ENCODE measurements at regions not wholly inside any gene's neighbourhood (a gene's known extent, or its start where the extent isn't known, plus 50 kb on each side); places are given as distances from the start of the nearest gene placed in this dataset.
"Not testable (repeated sequence)": the region's sequence is repeated elsewhere in the genome, so short reads cannot be mapped to it uniquely, and the experiment has no call there.

GRCh38 chr15:66863390-66864085 lies 161.5 kb downstream of the SMAD6 start:
- DNase-seq (ENCODE audit: extremely low spot score, insufficient read length, low read depth) (no peak), FAIRE-seq (no peak)

- no peak for DNase-seq (ENCODE audit: extremely low spot score, insufficient read length, low read depth)
- no peak for FAIRE-seq
Measured at GRCh38 chr15:66864086-66864830, 162.2 kb downstream of the SMAD6 start.

GRCh38 chr15:66864871-66865281 lies 162.8 kb downstream of the SMAD6 start:
- DNase-seq (ENCODE audit: extremely low spot score, insufficient read length, low read depth): no peak
- no peak for FAIRE-seq

GRCh38 chr15:66865622-66866611 lies 163.9 kb downstream of the SMAD6 start:
- DNase-seq (ENCODE audit: extremely low spot score, insufficient read length, low read depth) (peak; percentile 67), FAIRE-seq (peak; percentile 76)

- FAIRE-seq (no peak), DNase-seq (ENCODE audit: extremely low spot score, insufficient read length, low read depth) (no peak)
Measured at GRCh38 chr15:66866656-66867055, 164.6 kb downstream of the SMAD6 start.

GRCh38 chr15:66868918-66869317 lies 166.9 kb downstream of the SMAD6 start:
- no peak for DNase-seq (ENCODE audit: extremely low spot score, insufficient read length, low read depth)
- FAIRE-seq: no peak

- no peak for FAIRE-seq
- DNase-seq (ENCODE audit: extremely low spot score, insufficient read length, low read depth): no peak
Measured at GRCh38 chr15:66870880-66871388, 168.9 kb downstream of the SMAD6 start.

- DNase-seq (ENCODE audit: extremely low spot score, insufficient read length, low read depth) (no peak), FAIRE-seq (no peak)
Measured at GRCh38 chr15:66872405-66872804, 170.4 kb downstream of the SMAD6 start.

- not testable (repeated sequence) for DNase-seq (ENCODE audit: extremely low spot score, insufficient read length, low read depth); FAIRE-seq
Measured at GRCh38 chr15:66873331-66873730, 171.3 kb downstream of the SMAD6 start.

- DNase-seq (ENCODE audit: extremely low spot score, insufficient read length, low read depth): no peak
- no peak for FAIRE-seq
Measured at GRCh38 chr15:66873856-66874255, 171.8 kb downstream of the SMAD6 start.

GRCh38 chr15:66875588-66876420 lies 173.8 kb downstream of the SMAD6 start:
- FAIRE-seq (no peak), DNase-seq (ENCODE audit: extremely low spot score, insufficient read length, low read depth) (no peak)

GRCh38 chr15:66876421-66876730 lies 174.3 kb downstream of the SMAD6 start:
- FAIRE-seq: no peak
- no peak for DNase-seq (ENCODE audit: extremely low spot score, insufficient read length, low read depth)

GRCh38 chr15:66876731-66877476 lies 174.9 kb downstream of the SMAD6 start:
- FAIRE-seq: no peak
- DNase-seq (ENCODE audit: extremely low spot score, insufficient read length, low read depth): no peak

GRCh38 chr15:66877477-66878271 lies 175.6 kb downstream of the SMAD6 start:
- DNase-seq (ENCODE audit: extremely low spot score, insufficient read length, low read depth): no peak
- no peak for FAIRE-seq

GRCh38 chr15:66878761-66879160 lies 176.7 kb downstream of the SMAD6 start:
- FAIRE-seq (no peak), DNase-seq (ENCODE audit: extremely low spot score, insufficient read length, low read depth) (no peak)

- DNase-seq (ENCODE audit: extremely low spot score, insufficient read length, low read depth) (no peak), FAIRE-seq (no peak)
Measured at GRCh38 chr15:66879531-66880368, 177.7 kb downstream of the SMAD6 start.

Measured in GM18507 (cell line).